Epithelial cell of proximal tubule (primary cell): ENCODE measurements at regions not wholly inside any gene's neighbourhood (a gene's known extent, or its start where the extent isn't known, plus 50 kb on each side); places are given as distances from the start of the nearest gene placed in this dataset.
"Not testable (repeated sequence)": the region's sequence is repeated elsewhere in the genome, so short reads cannot be mapped to it uniquely, and the experiment has no call there.

Source experiments
- DNase-seq: peaks from one replicate; pipeline ENCODE4 v3.0.0-alpha.2; 2011; ENCODE audit warnings: low read depth
- H3K4me3 ChIP-seq: 2 replicates; pipeline ENCODE4 v1.5.1; 2011; ENCODE audit warnings: low read depth, mild to moderate bottlenecking, low read length
- TF ChIP-seq, protein P1 (sequence below): conservative IDR thresholded peaks from 2 replicates; pipeline ENCODE4 v1.5.1; 2012; ENCODE audit warnings: low read depth, mild to moderate bottlenecking, low read length

DNA sequence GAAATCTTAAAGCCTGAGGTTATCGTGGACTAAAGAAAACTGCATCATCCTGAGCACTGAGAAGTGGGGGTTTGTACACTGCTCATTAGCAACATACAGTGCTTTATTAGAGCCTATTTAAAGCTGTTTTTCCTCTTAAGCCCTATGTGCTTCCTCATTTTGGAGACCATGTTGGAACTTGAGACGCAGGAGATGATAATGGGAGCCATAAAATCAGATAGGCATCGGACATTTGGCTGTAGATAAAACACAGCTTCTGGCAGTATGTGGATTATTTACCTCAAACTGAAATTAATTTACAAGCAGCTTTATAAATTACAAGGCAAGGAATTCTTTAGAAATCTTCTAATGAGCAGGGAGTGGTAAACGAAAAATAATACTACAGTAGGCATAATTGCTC lies 147.7 kb upstream of the IVNS1ABP start:
- DNase-seq = no peak
- TF ChIP-seq, protein P1, sequence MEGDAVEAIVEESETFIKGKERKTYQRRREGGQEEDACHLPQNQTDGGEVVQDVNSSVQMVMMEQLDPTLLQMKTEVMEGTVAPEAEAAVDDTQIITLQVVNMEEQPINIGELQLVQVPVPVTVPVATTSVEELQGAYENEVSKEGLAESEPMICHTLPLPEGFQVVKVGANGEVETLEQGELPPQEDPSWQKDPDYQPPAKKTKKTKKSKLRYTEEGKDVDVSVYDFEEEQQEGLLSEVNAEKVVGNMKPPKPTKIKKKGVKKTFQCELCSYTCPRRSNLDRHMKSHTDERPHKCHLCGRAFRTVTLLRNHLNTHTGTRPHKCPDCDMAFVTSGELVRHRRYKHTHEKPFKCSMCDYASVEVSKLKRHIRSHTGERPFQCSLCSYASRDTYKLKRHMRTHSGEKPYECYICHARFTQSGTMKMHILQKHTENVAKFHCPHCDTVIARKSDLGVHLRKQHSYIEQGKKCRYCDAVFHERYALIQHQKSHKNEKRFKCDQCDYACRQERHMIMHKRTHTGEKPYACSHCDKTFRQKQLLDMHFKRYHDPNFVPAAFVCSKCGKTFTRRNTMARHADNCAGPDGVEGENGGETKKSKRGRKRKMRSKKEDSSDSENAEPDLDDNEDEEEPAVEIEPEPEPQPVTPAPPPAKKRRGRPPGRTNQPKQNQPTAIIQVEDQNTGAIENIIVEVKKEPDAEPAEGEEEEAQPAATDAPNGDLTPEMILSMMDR = no peak
- H3K4me3 ChIP-seq = no peak overlapping the region

DNA sequence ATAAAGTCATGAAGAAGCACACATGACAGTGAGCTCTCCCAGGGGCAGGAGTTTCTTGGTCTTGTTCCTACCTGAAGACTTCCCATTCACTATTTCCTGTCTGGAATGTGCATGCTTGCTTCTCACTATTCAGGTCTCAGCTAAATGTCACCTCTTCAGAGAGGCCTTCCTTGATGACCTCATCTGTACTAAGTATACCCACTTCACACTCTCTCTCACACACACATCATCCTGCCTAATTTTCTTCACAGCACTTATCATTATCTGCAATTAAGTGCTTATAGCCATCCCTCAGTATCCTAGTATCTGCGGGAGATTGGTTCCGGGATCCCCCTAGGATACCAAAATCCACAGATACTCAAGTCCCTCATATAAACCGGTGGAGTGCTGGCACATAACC lies 146.4 kb upstream of the IVNS1ABP start:
- TF ChIP-seq, protein P1 = no peak
- H3K4me3 ChIP-seq = no peak overlapping the region
- DNase-seq = no peak

DNA sequence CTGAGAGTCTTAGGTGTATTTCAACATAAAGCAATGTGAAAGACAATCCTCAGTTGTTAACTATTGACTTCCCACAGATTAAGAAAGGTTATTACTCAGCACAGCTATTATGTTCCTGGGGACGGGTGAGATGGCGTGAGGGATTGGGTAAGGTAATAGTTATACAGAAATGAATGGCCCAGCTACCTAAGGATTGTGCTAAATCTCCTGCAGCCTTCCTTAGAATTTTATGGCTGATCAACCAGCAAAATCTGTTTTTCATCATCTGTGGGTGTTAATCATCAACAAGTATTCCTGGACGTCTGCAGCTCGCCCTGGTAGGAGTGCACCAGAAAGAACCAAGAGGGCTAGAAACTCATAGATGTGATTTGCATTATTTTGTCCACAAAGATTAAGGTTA lies 146.0 kb upstream of the IVNS1ABP start:
- no peak overlapping the region for H3K4me3 ChIP-seq
- TF ChIP-seq, protein P1 = no peak
- DNase-seq = peak; percentile 92

DNA sequence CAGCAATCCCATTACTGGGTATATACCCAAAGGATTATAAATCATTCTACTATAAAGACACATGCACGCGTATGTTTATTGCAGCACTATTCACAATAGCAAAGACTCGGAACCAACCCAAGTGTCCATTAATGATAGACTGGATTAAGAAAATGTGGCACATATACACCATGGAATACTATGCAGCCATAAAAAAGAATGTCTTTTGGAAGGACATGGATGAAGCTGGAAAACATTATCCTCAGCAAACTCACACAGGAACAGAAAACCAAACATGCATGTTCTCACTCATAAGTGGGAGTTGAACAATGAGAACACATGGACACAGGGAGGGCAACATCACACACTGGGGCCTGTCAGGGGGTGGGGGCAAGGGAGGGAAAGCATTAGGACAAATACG lies 143.7 kb upstream of the IVNS1ABP start:
- DNase-seq, H3K4me3 ChIP-seq: not testable (repeated sequence)

DNA sequence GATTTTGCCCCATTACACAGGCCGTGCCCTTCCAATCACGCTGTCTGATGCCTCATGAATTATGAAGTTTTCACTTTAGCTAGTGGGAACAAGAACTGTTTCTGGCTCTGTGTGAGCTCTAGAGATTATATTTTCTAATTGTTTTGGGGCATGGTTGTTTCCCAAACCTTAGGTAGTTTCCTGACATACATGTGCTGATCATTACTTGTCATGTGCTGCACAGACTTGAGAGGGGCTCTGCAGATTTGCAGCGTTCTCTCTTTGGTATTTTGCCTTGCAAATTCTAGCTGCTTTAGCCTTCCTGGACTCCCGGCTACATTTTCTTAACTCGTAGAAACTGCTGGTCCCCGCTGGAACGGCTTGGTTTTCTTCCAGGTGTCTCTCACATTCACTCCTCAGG lies 142.1 kb upstream of the IVNS1ABP start:
- no peak for DNase-seq
- TF ChIP-seq, protein P1 = no peak
- H3K4me3 ChIP-seq = no peak overlapping the region

DNA sequence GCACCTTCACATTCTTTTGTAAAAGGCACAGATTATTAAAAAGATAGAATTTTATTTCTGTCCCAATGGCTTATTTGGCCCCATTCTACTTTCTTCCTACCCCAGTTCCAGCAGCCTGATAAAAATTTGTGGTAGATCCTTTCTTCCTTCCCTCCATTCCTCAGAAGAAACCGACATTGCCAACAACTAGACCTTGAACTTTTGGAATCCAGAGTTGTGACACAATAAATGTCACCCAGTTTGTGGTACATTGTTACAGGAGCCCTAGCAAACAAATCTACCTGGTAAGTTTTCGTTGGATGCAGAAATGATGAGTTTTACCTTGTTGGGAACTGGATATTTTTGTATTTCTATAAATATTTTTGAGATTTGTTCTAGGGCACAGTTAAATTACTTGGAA lies 141.6 kb upstream of the IVNS1ABP start:
- no peak for DNase-seq
- TF ChIP-seq, protein P1 = no peak
- H3K4me3 ChIP-seq = no peak overlapping the region

DNA sequence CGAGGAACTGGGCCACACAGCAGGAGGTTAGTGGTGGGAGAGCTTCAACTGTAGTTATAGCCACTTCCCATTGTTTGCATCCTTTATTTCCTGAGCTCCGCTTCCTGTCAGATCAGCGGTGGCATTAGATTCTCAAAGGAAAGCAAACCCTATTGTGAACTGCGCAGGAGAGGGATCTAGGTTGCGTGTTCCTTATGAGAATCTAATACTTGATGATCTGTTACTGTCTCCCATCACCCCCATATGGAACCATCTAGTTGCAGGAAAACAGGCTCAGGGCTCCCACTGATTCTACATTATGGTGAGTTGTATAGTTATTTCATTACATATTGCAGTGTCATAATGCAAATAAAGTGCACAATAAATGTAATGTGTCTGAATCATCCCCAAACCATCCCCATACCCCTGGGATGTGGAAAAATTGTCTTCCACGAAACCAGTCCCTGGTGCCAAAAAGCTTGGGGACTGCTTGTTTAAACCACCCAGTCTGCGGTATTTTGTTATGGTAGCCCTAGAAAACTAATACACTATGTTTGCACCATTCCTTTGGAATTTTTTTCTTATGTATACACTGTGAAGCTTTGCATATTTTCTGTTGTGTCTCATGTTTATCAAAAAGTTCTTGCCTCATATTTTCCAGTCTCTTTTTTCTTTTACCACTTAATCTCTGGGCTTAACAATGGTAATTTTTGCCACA lies 136.6 kb upstream of the IVNS1ABP start:
- DNase-seq = no peak
- no peak overlapping the region for H3K4me3 ChIP-seq
- TF ChIP-seq, protein P1 = no peak
